DMS 273 treated with DMSO at 0.1 percent for 48 hours (cell line): ENCODE measurements at regions not wholly inside any gene's neighbourhood (a gene's known extent, or its start where the extent isn't known, plus 50 kb on each side); places are given as distances from the start of the nearest gene placed in this dataset.

Experiments
- DNase-seq: peaks from one replicate; lab custom pipeline; 2025; lab: John Stamatoyannopoulos, UW

DNA sequence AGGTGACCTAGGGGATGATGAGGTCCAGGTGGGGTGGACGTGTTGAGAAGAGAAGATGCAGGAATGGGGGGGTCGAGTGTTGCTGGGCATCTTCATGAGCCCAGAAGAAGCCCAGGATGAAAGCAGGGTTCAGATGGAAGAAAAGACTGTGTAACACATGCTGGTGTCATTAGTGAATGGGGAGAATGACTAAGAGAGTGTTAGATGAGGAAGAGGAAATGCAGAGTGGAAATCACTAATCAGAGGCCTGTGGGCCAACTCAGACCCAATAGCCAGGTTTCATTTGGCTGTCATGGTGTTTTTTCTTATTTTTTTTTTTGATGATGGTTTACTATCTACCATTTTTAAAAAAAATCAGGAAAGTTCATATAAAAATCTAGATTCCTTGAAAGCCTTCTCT lies 180.8 kb upstream of the CAMK1G start:
- no peak for DNase-seq

DNA sequence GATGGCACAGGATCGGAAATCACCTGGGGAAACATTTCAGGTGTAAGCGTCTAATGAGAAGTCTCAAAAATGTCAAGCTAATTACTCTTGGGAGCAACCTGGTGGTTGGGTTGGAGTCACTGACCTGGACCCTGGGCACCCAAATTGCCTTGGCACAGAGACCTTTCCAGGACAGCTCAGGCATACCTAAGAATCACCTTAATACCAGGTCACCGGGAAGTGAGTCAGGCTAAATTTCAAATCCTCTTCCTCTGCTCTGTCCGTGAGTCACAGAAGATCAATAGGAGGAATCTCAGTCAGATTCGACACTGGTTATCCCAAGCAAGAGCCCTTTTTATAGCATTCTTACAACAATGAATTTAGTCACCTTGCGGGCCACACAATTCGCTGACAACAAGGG lies 179.6 kb upstream of the CAMK1G start:
- no peak for DNase-seq

GRCh38 chr1:209404577-209404976 lies 178.9 kb upstream of the CAMK1G start:
- no peak for DNase-seq

- DNase-seq, result no peak
Measured at GRCh38 chr1:209405183-209405814, 178.2 kb upstream of the CAMK1G start.

- DNase-seq, result no peak
Measured at GRCh38 chr1:209406168-209406567, 177.3 kb upstream of the CAMK1G start.

GRCh38 chr1:209406595-209406994 lies 176.9 kb upstream of the CAMK1G start:
- DNase-seq, result no peak

GRCh38 chr1:209409780-209410179 lies 173.7 kb upstream of the CAMK1G start:
- DNase-seq, result no peak

- no peak for DNase-seq
Measured at GRCh38 chr1:209411491-209411929, 172.0 kb upstream of the CAMK1G start.

DNA sequence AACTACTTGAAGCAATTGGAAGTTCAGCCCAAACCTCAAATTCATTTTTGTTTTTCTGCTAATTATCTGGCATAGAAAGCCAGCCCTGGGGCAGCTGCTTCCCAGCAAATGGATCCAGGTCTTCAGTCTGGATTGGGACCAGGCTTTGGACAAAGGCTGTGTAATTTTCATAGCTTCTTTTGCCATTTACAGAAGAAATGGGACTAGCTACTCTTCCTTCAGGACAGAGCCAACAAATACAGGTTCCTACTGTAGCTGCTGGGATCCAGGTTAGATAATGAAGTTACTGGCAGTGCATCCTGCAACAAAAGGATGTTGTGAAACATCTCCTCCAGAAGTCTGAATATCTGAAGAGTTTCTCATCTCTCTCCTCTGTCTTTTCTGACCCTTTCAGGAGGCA lies 171.5 kb upstream of the CAMK1G start:
- no peak for DNase-seq

DNA sequence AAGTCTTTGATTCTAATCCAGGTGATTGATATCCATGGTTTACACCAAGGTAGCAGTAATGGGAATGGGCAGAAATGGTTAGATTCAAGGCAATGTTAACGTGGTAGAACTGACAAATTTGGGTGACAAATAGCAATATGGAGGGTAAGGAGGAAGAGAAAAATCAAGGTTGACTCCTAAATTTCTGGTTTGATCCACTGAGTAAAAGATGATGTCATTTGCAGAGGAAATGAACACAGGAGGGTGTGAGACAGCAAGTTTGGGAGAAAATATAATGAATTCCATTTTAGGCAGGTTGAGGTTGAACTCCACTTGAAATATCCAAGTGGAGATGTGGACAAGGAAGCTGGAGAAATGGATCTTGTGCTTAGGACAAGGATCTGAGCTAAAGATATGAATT lies 170.9 kb upstream of the CAMK1G start:
- DNase-seq, result no peak

DNA sequence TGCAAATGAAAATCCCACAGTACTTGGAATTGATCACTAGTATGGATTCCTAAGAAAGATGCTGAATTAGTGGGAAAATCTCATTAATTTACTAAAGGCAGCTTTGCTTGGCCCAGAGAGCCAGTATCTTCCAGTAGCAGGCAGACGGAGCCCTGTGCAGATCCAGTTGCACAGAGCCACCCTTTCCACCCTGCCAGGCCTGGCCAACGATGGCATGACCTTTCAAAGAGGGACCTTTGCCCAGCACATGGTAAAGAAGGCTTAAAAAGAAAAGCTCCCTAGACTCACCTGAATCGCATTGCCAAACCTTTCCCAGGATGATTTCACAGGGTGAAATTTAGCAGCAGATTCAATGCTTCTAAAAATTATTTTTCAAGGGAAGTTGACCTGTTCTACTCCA lies 170.5 kb upstream of the CAMK1G start:
- no peak for DNase-seq

GRCh38 chr1:209414803-209415329 lies 168.6 kb upstream of the CAMK1G start:
- no peak for DNase-seq

- DNase-seq, result no peak
Measured at GRCh38 chr1:209416039-209416438, 167.5 kb upstream of the CAMK1G start.

DNA sequence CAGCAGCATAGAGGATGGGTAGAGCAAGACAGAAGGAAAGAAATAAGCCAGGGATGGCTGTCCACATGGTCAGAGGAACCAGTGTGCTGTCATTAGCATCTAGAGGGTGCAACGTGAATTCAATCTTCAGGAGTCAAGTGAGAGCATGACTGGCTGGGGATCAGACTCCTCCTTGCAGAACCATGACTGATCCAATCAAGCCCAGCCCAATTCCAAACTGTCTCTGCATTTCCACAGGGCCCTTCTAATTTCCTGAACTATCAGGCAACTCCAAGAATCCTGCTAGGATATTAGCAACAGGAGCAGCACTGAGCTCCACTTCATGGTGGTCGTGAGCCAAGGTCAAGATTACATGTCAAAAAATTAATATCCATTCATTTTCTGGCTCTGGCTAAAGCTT lies 166.8 kb upstream of the CAMK1G start:
- DNase-seq, result no peak

DNA sequence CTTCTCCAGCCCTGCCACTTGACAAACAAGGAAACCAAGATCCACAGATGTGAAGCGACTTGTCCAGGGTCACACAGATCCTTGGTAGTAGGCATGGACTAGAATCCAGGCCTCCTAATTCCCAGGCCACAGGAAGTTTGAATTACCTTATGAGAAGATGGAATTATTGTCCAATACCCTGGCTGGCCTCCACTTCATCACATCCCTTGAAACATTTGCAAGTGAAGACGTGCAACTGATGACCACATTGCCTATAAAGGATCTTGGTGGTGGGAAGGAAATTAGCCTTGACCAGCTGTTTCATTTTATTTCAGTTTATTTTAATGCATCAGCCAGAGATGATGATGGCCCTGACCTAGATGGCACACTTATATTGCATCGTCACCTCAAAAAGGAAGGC lies 165.8 kb upstream of the CAMK1G start:
- no peak for DNase-seq

- no peak for DNase-seq
Measured at GRCh38 chr1:209420276-209420675, 163.2 kb upstream of the CAMK1G start.

GRCh38 chr1:209421186-209421585 lies 162.3 kb upstream of the CAMK1G start:
- DNase-seq, result no peak

DNA sequence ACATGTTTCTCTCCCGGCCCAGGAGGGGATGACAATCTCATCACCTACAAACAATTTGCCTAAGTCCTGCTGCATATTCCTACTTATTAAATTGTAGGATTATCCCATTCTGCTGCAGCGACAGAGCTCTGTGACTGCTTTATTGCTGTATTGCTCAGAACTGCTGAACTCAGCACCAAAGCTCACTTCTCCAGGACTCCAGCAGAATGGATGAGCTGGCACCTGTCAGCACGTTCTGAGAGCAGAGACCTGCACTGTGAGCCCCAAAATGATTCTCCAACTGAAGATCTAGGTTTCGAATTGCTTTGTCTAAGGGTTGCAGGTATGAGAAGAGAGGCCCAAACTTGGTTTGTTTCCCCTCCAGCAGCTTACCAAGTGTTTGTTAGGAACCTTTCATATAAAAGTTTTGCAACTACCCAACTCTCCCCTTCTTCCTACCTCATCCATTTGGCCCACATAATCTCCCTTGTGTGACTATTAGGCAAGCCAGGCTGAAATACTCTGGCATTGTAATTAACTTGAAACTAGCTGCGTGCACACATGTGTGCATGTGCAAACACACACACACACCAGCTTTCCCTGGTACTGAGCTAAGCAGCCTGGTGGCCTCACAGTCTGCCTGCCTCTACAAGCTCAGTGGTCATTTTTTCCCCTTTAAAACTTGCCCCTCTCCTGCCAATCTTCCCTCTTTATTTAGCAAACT lies 161.4 kb upstream of the CAMK1G start:
- no peak for DNase-seq

GRCh38 chr1:209425959-209426358 lies 157.6 kb upstream of the CAMK1G start:
- no peak for DNase-seq

DNA sequence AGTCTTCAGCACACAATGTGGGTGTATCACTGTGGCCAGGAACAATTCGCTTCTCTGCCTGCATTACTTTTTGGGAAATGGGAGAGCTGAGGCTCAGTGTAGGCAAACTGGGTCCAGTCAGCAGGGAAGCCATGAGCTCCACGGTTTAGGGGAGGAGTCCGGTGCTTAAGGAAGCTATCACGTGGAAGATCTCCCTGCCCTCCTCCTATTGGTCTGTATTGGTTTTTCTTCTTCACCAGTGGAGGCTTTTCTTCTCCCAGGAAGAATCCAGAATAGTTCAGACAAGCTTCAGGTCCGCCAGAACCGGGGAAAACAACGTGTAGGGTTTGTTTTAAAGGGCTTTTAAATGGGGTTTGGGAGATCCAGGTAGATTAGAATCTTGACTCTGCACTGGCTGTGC lies 156.2 kb upstream of the CAMK1G start:
- DNase-seq, result no peak

DNA sequence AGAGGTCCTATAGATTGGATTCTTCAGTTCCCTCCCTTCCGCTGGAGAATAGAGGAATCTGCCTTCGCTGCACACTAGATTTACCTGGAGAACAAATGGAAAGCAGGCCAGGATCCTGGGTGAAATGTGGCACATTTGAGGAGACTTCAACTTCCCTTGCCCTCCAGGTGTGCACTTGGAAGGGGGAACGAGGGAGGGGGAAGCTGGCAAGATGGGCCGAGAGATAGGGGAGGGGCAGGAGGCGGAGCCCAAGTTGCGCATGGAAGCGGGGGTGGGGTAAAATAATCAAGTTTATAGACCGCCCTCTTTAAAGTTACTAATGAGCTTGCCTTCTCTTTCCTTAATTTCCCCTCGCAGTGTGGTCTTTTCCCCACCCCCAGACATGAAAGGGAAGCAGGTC lies 155.7 kb upstream of the CAMK1G start:
- DNase-seq, result no peak

- DNase-seq, result no peak
Measured at GRCh38 chr1:209428241-209428921, 155.1 kb upstream of the CAMK1G start.

- DNase-seq, result no peak
Measured at GRCh38 chr1:209429611-209430010, 153.9 kb upstream of the CAMK1G start.
